B cell (primary cell): ENCODE measurements at regions not wholly inside any gene's neighbourhood (a gene's known extent, or its start where the extent isn't known, plus 50 kb on each side); places are given as distances from the start of the nearest gene placed in this dataset.

Experiments used
- ATAC-seq: fragments of 200-7000 bp; cut with Tn5 transposase; one replicate; pipeline ENCODE4 v1.10.0; 2021; ENCODE audit warnings: low read depth, mild to moderate bottlenecking, moderate number of reproducible peaks, moderate library complexity
- CTCF ChIA-PET: fragments of 350-600 bp; sonication (Branson Sonifier 250); formaldehyde crosslinking; loops from one replicate; lab custom pipeline; 2021; ENCODE audit warnings: antibody characterized with exemption, inconsistent platforms; lab: Charles Lee
- POLR2A ChIA-PET: fragments of 350-600 bp; sonication (Branson Sonifier 250); formaldehyde crosslinking; loops from one replicate; lab custom pipeline; 2021; ENCODE audit warnings: antibody characterized with exemption; lab: Charles Lee
- DNase-seq: peaks from one replicate; pipeline ENCODE4 v3.0.0; 2013
- H2AFZ ChIP-seq: 2 replicates; pipeline ENCODE4 v1.6.1; 2012; ENCODE audit warnings: mild to moderate bottlenecking, low read depth, low read length; ENCODE audit not compliant: insufficient read depth, poor library complexity, severe bottlenecking
- H3K27ac ChIP-seq, 2 donors: 1 replicate in 1 of 2; 2 replicates in 1 of 2; pipeline ENCODE4 v1.5.1; 2012 to 2013; ENCODE audit warnings: low read length in 2 of 2, mild to moderate bottlenecking in 2 of 2, moderate library complexity in 1 of 2
- H3K27me3 ChIP-seq, 4 experiments: fragments of 200-600 bp in 1 of 4; sonication (generic) in 1 of 4; replicated peaks in 1 of 4; 1 replicate in 2 of 4; 2 replicates in 2 of 4; pipeline versions ENCODE4 v1.6.1 to v1.7.0; 2013 to 2016; ENCODE audit warnings: low read length in 3 of 4, mild to moderate bottlenecking in 2 of 4, mixed read lengths in 1 of 4, moderate library complexity in 1 of 4; ENCODE audit not compliant: insufficient read depth in 4 of 4, control insufficient read depth in 3 of 4; ENCODE audit errors: control extremely low read depth in 1 of 4
- H3K36me3 ChIP-seq, 2 experiments: replicated peaks in 1 of 2; 1 replicate in 1 of 2; 2 replicates in 1 of 2; pipeline versions ENCODE4 v1.6.1 to v1.7.1; 2013; ENCODE audit warnings: low read length in 1 of 2; ENCODE audit not compliant: insufficient read depth in 2 of 2, control insufficient read depth in 1 of 2; ENCODE audit errors: control extremely low read depth in 1 of 2, extremely low read depth in 1 of 2
- H3K4me1 ChIP-seq, 2 donors: fragments of 200-600 bp in 1 of 2; sonication (generic) in 1 of 2; 1 replicate in 1 of 2; 2 replicates in 1 of 2; pipeline versions ENCODE4 v1.5.1 to v1.6.1; 2013 to 2017; ENCODE audit warnings: low read length in 2 of 2; ENCODE audit not compliant: control insufficient read depth in 2 of 2, insufficient read depth in 2 of 2
- H3K4me2 ChIP-seq: replicated peaks from 2 replicates; pipeline ENCODE3; 2012; ENCODE audit warnings: mild to moderate bottlenecking, low read depth, low read length; ENCODE audit not compliant: poor library complexity, severe bottlenecking
- H3K4me3 ChIP-seq, 5 experiments: fragments of 200-600 bp in 1 of 5; sonication (generic) in 1 of 5; 1 replicate in 3 of 5; 2 replicates in 2 of 5; pipeline versions ENCODE4 v1.5.1 to v1.7.0; 2011 to 2016; ENCODE audit warnings: low read length in 4 of 5, mild to moderate bottlenecking in 4 of 5, low read depth in 2 of 5, control low read depth in 1 of 5, moderate library complexity in 1 of 5; ENCODE audit not compliant: insufficient read depth in 1 of 5; ENCODE audit errors: control extremely low read depth in 1 of 5, extremely low read depth in 1 of 5
- H3K79me2 ChIP-seq: fragments of 200-600 bp; sonication (generic); one replicate; pipeline ENCODE4 v1.6.0; 2016; ENCODE audit warnings: low read length; ENCODE audit not compliant: control insufficient read depth, insufficient read depth
- H3K9ac ChIP-seq: fragments of 200-600 bp; sonication (generic); 2 replicates; pipeline ENCODE4 v1.6.1; 2017; ENCODE audit warnings: mild to moderate bottlenecking, low read length, moderate library complexity
- H3K9me3 ChIP-seq, 3 donors: one replicate each; pipeline versions ENCODE4 v1.6.1 to v1.7.1; 2013; ENCODE audit warnings: low read length in 2 of 3; ENCODE audit not compliant: control insufficient read depth in 2 of 3, insufficient read depth in 1 of 3; ENCODE audit errors: control extremely low read depth in 1 of 3
- H4K20me1 ChIP-seq: 2 replicates; pipeline ENCODE4 v1.6.0; 2012; ENCODE audit warnings: mild to moderate bottlenecking, low read length; ENCODE audit not compliant: insufficient read depth, control insufficient read depth, poor library complexity, severe bottlenecking
- H3K27ac Mint-ChIP-seq: one replicate; pipeline ENCODE4 v1.8.0; 2021; ENCODE audit warnings: mixed read lengths
- H3K27me3 Mint-ChIP-seq: one replicate; pipeline ENCODE4 v1.8.0; 2021; ENCODE audit warnings: mixed read lengths
- H3K4me1 Mint-ChIP-seq: one replicate; pipeline ENCODE4 v1.8.0; 2021; ENCODE audit warnings: mixed read lengths
- H3K4me3 Mint-ChIP-seq: one replicate; pipeline ENCODE4 v1.8.0; 2021; ENCODE audit warnings: mixed read lengths
- H3K9me3 Mint-ChIP-seq: one replicate; pipeline ENCODE4 v1.8.0; 2022; ENCODE audit warnings: mixed read lengths; ENCODE audit not compliant: insufficient read depth
- EZH2 ChIP-seq: IDR thresholded peaks from 2 replicates; pipeline ENCODE4 v1.6.1; 2012; ENCODE audit warnings: borderline replicate concordance, low read depth, mild to moderate bottlenecking, moderate library complexity, low read length; ENCODE audit not compliant: insufficient read depth, poor library complexity, severe bottlenecking
- WGBS: methylation state at CpG from one replicate; pipeline ENCODE4 v1.1.5; 2013; ENCODE audit warnings: missing lambda C conversion rate; ENCODE audit not compliant: insufficient coverage; 5-methylcytosine and 5-hydroxymethylcytosine counted together
- intact Hi-C: fragments of 100-400 bp; cut with micrococcal nuclease; formaldehyde crosslinking; loops from one replicate; pipeline ENCODE4 v1.10.0; 2022
- TF ChIP-seq, protein P1 (sequence below): fragments of 200-600 bp; IDR thresholded peaks from one replicate; pipeline ENCODE4 v1.8.0; 2022; ENCODE audit warnings: antibody characterized with exemption, mild to moderate bottlenecking

DNA sequence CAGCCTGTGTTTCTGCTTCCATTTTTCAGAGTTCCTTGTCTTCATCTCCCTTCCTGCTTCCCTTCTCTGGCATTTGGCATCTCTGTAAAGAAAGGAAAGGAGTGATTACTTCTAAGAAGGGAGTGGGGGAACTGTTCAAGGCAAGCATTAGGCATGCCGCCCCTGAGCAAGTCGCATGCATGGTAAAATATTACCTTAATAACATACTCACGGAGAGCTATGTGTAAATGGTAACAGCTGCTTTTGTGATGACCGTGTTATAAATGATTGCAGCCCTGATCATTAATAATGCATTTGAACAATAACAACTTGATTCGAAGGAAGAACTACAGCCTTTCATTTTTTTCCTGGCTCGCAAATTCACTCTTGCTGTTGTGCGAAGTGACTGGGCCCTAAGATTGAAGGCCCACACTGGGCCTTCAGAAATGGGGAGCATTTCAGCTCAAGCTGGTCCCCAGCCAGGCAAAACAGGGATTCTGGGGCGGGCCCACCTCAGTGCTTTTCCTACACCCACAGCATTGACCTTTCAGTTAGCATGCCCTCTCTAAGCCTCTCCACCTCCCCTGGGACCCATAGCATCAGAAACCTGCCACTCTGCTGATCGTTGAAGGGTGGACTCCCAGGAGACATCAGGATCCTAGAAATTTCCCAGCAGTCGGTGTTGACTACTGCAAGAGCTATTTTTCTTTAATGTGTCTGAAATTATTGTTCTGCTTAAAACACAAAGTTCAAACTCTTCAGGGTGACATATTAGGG is 263.0 kb upstream of the CADM1 start:
- no peaks in the 10 kb centered on the region for H3K4me1 Mint-ChIP-seq

DNA sequence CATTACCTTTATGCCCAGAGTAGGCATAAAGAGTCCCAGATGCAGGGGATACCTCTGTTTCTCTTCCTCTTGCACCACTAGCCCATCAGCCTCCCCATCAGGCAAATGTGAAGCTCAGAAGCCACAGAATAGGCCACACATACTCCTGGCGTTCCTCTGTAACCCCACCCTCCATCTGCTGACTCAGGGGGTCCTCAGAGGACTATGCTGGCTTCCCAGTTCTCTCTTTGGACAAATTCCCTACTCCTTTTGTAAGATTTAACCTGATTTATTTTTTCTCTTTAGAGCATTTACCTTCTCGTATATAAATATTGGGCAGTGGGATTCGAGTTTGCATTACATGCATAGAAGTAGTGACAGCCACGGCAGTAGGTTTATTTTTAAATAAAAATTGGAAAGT is 262.3 kb upstream of the CADM1 start:
- Histone ChIP-seq H3K36me3 (no peaks in the 10 kb centered on the region), H3K27ac (no peak overlapping the region), H4K20me1 (no peaks in the 10 kb centered on the region), H3K79me2 (no peaks in the 10 kb centered on the region), H2AFZ (no peak overlapping the region), H3K9ac (no peak overlapping the region), H3K4me2 (no peak overlapping the region), H3K4me3 (no peak overlapping the region), H3K9me3 (no peaks in the 10 kb centered on the region), H3K27me3 (peaks cover 0 to under 1% (median 0%) of the 10 kb centered on the region in 4 experiments), H3K4me1 (no peaks in the 10 kb centered on the region)
- H3K9me3 Mint-ChIP-seq, result no peaks in the 10 kb centered on the region
- H3K4me1 Mint-ChIP-seq, result no peaks in the 10 kb centered on the region
- no peak overlapping the region for H3K4me3 Mint-ChIP-seq
- CTCF ChIA-PET, result no interaction called here
- POLR2A ChIA-PET, result no interaction called here
- TF ChIP-seq EZH2, result no peak
- TF ChIP-seq, protein P1, sequence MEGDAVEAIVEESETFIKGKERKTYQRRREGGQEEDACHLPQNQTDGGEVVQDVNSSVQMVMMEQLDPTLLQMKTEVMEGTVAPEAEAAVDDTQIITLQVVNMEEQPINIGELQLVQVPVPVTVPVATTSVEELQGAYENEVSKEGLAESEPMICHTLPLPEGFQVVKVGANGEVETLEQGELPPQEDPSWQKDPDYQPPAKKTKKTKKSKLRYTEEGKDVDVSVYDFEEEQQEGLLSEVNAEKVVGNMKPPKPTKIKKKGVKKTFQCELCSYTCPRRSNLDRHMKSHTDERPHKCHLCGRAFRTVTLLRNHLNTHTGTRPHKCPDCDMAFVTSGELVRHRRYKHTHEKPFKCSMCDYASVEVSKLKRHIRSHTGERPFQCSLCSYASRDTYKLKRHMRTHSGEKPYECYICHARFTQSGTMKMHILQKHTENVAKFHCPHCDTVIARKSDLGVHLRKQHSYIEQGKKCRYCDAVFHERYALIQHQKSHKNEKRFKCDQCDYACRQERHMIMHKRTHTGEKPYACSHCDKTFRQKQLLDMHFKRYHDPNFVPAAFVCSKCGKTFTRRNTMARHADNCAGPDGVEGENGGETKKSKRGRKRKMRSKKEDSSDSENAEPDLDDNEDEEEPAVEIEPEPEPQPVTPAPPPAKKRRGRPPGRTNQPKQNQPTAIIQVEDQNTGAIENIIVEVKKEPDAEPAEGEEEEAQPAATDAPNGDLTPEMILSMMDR, result no peak
- ATAC-seq (no peak), DNase-seq (no peak)
- peaks cover 14% of the 10 kb centered on the region for H3K27me3 Mint-ChIP-seq
- no peak overlapping the region for H3K27ac Mint-ChIP-seq
- intact Hi-C loops, result no loop called here
- 73% methylated on average over 1 of the region's 4 CpGs for WGBS

More for the DNA sequence above, 263.0 kb upstream of the CADM1 start:
- H3K27ac Mint-ChIP-seq, result no peak overlapping the region
- ChIA-PET CTCF (no interaction called here), POLR2A (no interaction called here)
- Histone ChIP-seq H3K4me2 (no peak overlapping the region), H3K9ac (no peak overlapping the region), H3K27ac (no peak overlapping the region), H3K9me3 (no peaks in the 10 kb centered on the region), H3K27me3 (no peaks in the 10 kb centered on the region), H3K79me2 (no peaks in the 10 kb centered on the region), H4K20me1 (no peaks in the 10 kb centered on the region), H2AFZ (no peak overlapping the region), H3K4me1 (no peaks in the 10 kb centered on the region), H3K36me3 (no peaks in the 10 kb centered on the region), H3K4me3 (no peak overlapping the region)
- intact Hi-C loops, result no loop called here
- TF ChIP-seq, protein P1, result no peak
- no peak for TF ChIP-seq EZH2
- peaks cover 8% of the 10 kb centered on the region for H3K27me3 Mint-ChIP-seq
- no peak overlapping the region for H3K4me3 Mint-ChIP-seq
- 77% methylated on average over 3 of the region's 10 CpGs for WGBS
- DNase-seq (no peak), ATAC-seq (no peak)
- no peaks in the 10 kb centered on the region for H3K9me3 Mint-ChIP-seq
